ENCODE measurements at regions not wholly inside any gene's neighbourhood (a gene's known extent, or its start where the extent isn't known, plus 50 kb on each side); places are given as distances from the start of the nearest gene placed in this dataset.

DNA sequence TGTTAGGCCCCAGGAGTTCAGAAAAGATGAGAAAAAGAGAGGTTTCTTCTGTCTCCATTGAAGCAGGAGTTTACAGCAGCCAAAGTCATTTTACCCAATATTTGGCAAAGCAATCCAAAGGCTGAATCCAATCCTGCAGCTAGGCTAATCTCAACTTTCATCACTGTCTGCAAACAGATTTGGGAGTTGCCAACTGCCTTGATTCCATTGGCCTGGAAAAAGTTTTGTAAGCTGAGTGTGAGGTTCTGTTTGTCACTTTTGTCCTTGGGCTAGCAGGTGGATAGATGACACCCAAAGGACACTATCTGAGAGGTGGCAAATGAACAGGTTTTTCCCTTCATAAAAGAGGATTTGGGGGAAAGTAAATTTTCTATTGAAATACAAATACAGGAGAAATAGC, 56.6 kb upstream of the SETBP1 start:
- no peak for DNase-seq

DNA sequence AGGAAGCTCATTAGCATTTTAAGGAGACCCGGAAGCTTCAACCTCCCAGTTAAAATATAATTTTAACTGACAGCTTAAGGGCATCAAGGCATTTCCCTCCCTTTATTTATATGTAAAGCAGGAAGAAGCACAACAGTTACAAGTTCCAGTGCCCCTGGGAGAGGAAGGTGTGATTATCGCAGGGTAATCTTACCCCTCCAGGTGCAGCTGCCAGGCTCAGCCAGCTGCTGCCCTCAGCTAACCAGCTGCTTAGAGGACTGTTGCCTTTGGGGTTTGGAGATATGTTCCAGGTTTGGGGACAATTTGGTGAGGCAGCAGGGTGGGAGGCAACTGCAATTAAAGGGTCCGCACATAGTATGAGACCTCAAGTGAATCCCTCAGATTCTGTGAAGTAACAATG, 55.3 kb upstream of the SETBP1 start:
- no peak for DNase-seq

DNA sequence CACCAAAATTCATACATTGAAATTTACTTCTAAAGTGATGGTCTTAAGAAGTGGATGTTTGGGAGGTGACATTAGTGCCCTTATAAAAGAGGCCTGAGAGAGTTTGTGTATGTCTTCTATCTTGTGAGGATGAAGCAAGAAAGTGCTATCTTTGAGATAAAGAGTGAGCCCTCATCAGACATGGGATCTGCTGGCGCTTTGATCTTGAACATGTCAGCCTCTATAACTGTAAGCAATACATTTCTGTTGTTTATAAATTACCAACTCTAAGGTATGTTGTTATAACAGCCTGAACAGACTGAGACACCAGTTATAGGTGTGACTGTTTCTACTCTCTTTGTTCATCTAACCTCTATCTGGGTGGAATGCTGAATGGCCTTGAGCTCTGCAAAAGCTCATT, 54.5 kb upstream of the SETBP1 start:
- no peak for DNase-seq

DNA sequence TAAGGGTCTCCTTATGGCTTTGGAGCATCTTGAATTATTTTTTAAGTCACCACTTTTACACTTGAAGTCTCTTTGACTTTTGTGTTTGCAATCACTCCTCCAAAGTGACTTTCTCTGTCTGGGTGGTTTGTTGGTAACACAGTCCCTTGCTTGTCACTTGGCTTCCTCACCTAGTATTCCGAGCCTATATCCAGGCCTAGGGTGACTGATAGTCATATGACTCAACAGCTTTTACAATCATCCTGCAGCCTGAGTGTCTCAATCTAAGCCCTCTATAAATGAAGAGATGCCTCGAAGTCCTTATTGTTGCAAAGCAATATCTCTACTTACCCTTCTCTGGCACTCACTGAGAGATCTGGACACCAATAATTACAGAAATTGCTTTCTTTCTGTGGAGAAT, 53.9 kb upstream of the SETBP1 start:
- DNase-seq, result no peak

DNA sequence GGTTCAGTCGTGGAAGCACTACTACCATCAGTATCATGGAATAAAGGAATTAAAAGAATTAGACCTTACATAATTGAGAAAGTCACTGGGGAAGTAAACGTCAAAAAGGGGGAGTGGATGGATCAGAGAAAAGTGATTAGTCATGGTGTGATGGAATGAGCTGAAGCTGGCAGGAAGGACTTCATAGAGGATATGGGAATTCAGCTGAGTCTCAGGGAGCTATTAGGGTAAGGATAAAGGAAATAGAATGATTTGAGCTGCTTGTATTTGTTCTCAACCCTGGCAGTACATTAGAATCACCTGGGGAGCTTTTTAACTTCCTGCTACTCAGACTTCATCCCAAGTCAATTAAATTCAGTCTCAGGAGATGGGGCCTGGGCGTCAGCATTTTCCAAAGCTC, 53.4 kb upstream of the SETBP1 start:
- no peak for DNase-seq

DNA sequence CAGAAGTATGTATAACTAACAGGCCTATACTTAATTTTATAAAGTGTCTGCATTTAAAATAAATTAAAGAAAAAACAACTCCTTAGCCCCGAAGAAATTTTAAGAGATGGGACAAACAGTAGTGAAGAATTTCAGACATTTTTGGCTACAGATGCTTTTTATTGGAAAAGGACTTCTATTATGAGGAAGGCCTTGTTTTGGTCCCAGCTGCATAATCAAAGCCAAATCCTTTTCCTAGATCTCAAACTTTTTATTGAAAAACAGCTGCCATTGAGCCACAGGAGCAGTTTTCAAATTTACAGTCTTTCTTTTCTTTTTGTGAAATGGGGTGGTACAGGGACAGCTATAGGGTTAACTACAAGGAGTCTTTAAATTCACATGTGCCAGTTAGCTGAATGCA, 51.3 kb upstream of the SETBP1 start:
- DNase-seq, result no peak

GRCh38 chr18:44630118-44630517, 50.6 kb upstream of the SETBP1 start:
- no peak for DNase-seq
